ENCODE measurements at regions not wholly inside any gene's neighbourhood (a gene's known extent, or its start where the extent isn't known, plus 50 kb on each side); places are given as distances from the start of the nearest gene placed in this dataset.

DNA sequence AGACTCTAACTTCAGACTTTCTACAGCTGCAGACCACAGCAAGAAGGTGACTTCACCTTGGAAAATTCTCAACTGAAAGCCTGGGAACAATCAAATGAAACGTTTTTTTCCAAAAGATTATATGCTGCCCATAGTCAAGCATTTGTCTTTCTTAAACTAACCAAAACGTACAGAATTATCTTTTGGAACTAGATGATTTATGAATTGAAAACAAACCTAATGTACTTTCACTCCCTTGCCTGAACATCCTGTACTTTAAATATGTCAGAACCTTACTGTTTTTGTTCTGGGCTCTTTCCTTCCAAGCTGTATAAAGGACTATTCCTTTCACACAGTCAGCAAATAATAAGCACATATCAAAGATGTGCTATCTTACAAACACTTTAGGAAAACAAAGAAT lies 62.4 kb upstream of the TNFAIP3 start:
- H3K36me3 ChIP-seq, result no peaks in the 10 kb centered on the region
- H3K4me3 ChIP-seq, result no peak overlapping the region
- ATAC-seq (peak in 2 of 8 donors; percentile 36 to 87), DNase-seq (no peak)
- TF ChIP-seq, protein P1, sequence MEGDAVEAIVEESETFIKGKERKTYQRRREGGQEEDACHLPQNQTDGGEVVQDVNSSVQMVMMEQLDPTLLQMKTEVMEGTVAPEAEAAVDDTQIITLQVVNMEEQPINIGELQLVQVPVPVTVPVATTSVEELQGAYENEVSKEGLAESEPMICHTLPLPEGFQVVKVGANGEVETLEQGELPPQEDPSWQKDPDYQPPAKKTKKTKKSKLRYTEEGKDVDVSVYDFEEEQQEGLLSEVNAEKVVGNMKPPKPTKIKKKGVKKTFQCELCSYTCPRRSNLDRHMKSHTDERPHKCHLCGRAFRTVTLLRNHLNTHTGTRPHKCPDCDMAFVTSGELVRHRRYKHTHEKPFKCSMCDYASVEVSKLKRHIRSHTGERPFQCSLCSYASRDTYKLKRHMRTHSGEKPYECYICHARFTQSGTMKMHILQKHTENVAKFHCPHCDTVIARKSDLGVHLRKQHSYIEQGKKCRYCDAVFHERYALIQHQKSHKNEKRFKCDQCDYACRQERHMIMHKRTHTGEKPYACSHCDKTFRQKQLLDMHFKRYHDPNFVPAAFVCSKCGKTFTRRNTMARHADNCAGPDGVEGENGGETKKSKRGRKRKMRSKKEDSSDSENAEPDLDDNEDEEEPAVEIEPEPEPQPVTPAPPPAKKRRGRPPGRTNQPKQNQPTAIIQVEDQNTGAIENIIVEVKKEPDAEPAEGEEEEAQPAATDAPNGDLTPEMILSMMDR (IDR thresholded peaks at IDR 0.05), result no peak
- intact Hi-C loops (cut with DNase I), result loop anchor here in 5 of 10 donors (5.0 to 10.0 kb wide), 4 partner anchors 63 to 143 kb away; partner anchors contain the start of gene TNFAIP3 (in 3 of the 5)
- H3K9me3 ChIP-seq, result no peaks in the 10 kb centered on the region
- H3K4me1 ChIP-seq, result peaks cover 0 to 14% (median 0%) of the 10 kb centered on the region in 9 donors
- whole genome bisulfite sequencing, 2 donors, result 26 to 41% methylated on average over 2 of the region's 2 CpGs
- H3K27me3 ChIP-seq, result no peaks in the 10 kb centered on the region
- H3K27ac ChIP-seq, result peak overlapping the region in 3 of 10 donors; percentile 31 to 41 (median 35)

GRCh38 chr6:137805622-137806021 lies 61.4 kb upstream of the TNFAIP3 start:
- H3K4me3 ChIP-seq, result no peak overlapping the region
- 37 to 51% methylated on average over 7 of the region's 7 CpGs for WGBS, 2 donors
- DNase-seq, result peak in 1 of 2 donors; percentile 72
- no peaks in the 10 kb centered on the region for H3K27me3 ChIP-seq
- no peaks in the 10 kb centered on the region for H3K36me3 ChIP-seq
- H3K27ac ChIP-seq, result peak overlapping the region in 2 of 10 donors; percentile 2 to 41
- H3K4me1 ChIP-seq, result peaks cover 0 to 15% (median 0%) of the 10 kb centered on the region in 9 donors
- peak in 6 of 8 donors; percentile 22 to 87 (median 54) for ATAC-seq
- no peaks in the 10 kb centered on the region for H3K9me3 ChIP-seq
- intact Hi-C loops (cut with DNase I), result loop anchor here in 2 of 10 donors (10.0 kb wide), 1 partner anchor 139 kb away; no protein-coding TSS in a partner anchor
- TF ChIP-seq, protein P1 (IDR thresholded peaks at IDR 0.05), result no peak

DNA sequence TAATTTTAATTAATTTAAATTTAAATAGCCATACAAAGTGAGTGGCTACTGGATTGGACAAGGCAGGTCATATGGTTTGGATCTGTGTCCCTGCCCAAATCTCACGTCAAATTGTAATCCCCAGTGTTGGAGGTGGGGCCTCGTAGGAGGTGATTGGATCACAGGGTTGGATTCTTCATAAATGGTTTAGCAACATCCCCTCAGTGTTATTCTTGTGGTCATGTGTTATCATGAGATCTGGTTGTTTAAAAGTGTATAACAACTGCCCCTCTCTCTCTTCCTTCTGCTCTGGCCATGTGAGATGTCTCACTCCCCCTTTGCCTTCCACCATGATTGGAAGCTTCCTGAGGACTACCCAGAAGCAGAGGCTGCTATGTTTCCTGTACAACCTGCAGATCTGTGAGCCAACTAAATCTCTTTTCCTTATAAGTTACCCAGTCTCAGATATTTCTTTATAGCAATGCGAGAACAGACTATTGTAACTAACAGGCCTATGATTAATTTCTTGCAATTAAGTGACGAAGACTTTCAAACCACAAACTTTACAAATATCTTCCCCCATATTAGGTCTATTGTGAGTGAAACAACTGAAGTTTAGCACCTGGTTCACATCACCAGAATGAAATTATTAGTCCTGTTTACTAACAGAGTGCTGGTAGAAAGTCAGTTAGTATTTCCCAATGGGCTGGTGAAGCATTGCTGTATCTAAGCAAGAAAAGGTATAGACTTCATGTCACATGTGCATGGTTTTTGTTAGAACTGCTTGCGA lies 60.0 kb upstream of the TNFAIP3 start:
- no peak for DNase-seq
- Histone ChIP-seq H3K27ac (no peak overlapping the region), H3K36me3 (no peaks in the 10 kb centered on the region), H3K4me3 (no peak overlapping the region), H3K4me1 (peaks cover 0 to 30% (median 7%) of the 10 kb centered on the region in 9 donors), H3K9me3 (no peaks in the 10 kb centered on the region), H3K27me3 (no peaks in the 10 kb centered on the region)
- ATAC-seq, result no peak
- intact Hi-C loops (cut with DNase I), result loop anchor here in 2 of 10 donors (10.0 kb wide), 1 partner anchor 138 kb away; no protein-coding TSS in a partner anchor
- 96 to 97% methylated on average over 5 of the region's 5 CpGs for WGBS, 2 donors
- TF ChIP-seq, protein P1 (IDR thresholded peaks at IDR 0.05), result no peak

DNA sequence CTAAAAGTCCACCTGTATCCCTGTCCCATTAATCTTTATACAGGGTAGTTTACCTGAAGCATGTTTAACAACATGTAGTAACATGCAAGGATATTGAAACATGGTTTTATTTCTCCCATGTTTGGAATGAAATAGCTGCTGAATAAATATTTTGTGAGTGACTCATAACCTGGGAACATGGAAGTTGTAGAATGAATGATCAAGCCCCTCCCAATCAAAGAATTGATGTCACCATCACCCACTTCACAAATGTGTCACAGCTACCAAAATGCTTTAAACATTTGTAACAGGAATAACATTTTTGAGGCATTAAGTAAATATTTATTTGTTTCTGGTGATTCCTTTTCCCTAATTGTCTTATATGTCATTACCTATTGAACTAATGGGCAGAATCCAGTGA lies 58.9 kb upstream of the TNFAIP3 start:
- H3K4me1 ChIP-seq, result peaks cover 0 to 34% (median 7%) of the 10 kb centered on the region in 9 donors

More for the DNA sequence above, 58.9 kb upstream of the TNFAIP3 start:
- H3K27ac ChIP-seq, result no peak overlapping the region
- no peaks in the 10 kb centered on the region for H3K27me3 ChIP-seq
- intact Hi-C loops (cut with DNase I), result loop anchor here in 2 of 10 donors (10.0 kb wide), 1 partner anchor 137 kb away; no protein-coding TSS in a partner anchor
- DNase-seq (no peak), ATAC-seq (no peak)
- no peaks in the 10 kb centered on the region for H3K9me3 ChIP-seq
- TF ChIP-seq, protein P1 (IDR thresholded peaks at IDR 0.05), result no peak
- H3K4me3 ChIP-seq, result no peak overlapping the region
- no peaks in the 10 kb centered on the region for H3K36me3 ChIP-seq

Data from heart right ventricle (tissue), 16 donors.